Panc1 (cell line): ENCODE measurements at regions not wholly inside any gene's neighbourhood (a gene's known extent, or its start where the extent isn't known, plus 50 kb on each side); places are given as distances from the start of the nearest gene placed in this dataset.

Experiments
- CTCF ChIP-seq: fragments of 450-650 bp; IDR thresholded peaks from 2 replicates; pipeline ENCODE4 v1.5.1; 2017; ENCODE audit warnings: mild to moderate bottlenecking
- POLR2AphosphoS5 ChIP-seq: IDR thresholded peaks from 2 replicates; pipeline ENCODE4 v1.6.1; 2012; ENCODE audit warnings: mild to moderate bottlenecking, low read depth, low read length, moderate library complexity
- REST ChIP-seq, 2 experiments: IDR thresholded peaks; 2 replicates each; pipeline ENCODE4 v1.6.1; 2011 to 2012; ENCODE audit warnings: low read depth in 2 of 2, control low read depth in 1 of 2, low read length in 1 of 2, mild to moderate bottlenecking in 1 of 2, moderate library complexity in 1 of 2; ENCODE audit not compliant: insufficient read depth in 1 of 2
- SIN3A ChIP-seq: IDR thresholded peaks from 2 replicates; pipeline ENCODE4 v1.6.1; 2012; ENCODE audit warnings: low read depth, mild to moderate bottlenecking, low read length, moderate library complexity, borderline replicate concordance; ENCODE audit not compliant: insufficient read depth
- TCF7L2 ChIP-seq: IDR thresholded peaks from 2 replicates; pipeline ENCODE4 v1.6.1; 2011; ENCODE audit warnings: mild to moderate bottlenecking, low read depth, low read length, inconsistent platforms

GRCh38 chr3:89964347-89964746 is 856.9 kb downstream of the EPHA3 start:
- no peak for TF ChIP-seq CTCF
- TF ChIP-seq POLR2AphosphoS5, result no peak
- no peak for TF ChIP-seq REST (IDR thresholded peaks at IDR 0.05; ENCODE audit: insufficient read depth in 1 of 2, low read depth in 2 of 2, low read length in 1 of 2)
- TF ChIP-seq TCF7L2, result no peak
- no peak for TF ChIP-seq SIN3A
